ENCODE measurements at regions not wholly inside any gene's neighbourhood (a gene's known extent, or its start where the extent isn't known, plus 50 kb on each side); places are given as distances from the start of the nearest gene placed in this dataset.

- DNase-seq: no peak
- Histone ChIP-seq H3K9me3 (peaks cover 0 to 5% of the 10 kb centered on the region in 2 donors), H3K4me3 (no peak overlapping the region), H3K4me1 (no peaks in the 10 kb centered on the region), H3K27me3 (no peaks in the 10 kb centered on the region), H3K36me3 (no peaks in the 10 kb centered on the region), H3K27ac (no peak overlapping the region)
- no peak for ATAC-seq
- intact Hi-C loops (cut with DNase I): no loop called here
- TF ChIP-seq CTCF (IDR thresholded peaks at IDR 0.05): no peak
Measured at GRCh38 chr3:105222568-105223093, 144.1 kb upstream of the ALCAM start.

- ATAC-seq: no peak
- Histone ChIP-seq H3K4me1 (no peaks in the 10 kb centered on the region), H3K27ac (no peak overlapping the region), H3K9me3 (peaks cover 0 to 7% of the 10 kb centered on the region in 2 donors), H3K4me3 (no peak overlapping the region), H3K36me3 (no peaks in the 10 kb centered on the region), H3K27me3 (no peaks in the 10 kb centered on the region)
- peak in 1 of 4 donors; percentile 17 for DNase-seq
- TF ChIP-seq CTCF (IDR thresholded peaks at IDR 0.05): no peak
- intact Hi-C loops (cut with DNase I): no loop called here
Measured at GRCh38 chr3:105223815-105224214, 142.9 kb upstream of the ALCAM start.

- no peak for TF ChIP-seq CTCF (IDR thresholded peaks at IDR 0.05)
- H3K27me3 ChIP-seq: no peaks in the 10 kb centered on the region
- H3K27ac ChIP-seq: no peak overlapping the region
- no peak overlapping the region for H3K4me3 ChIP-seq
- peaks cover 0 to 6% of the 10 kb centered on the region in 2 donors for H3K9me3 ChIP-seq
- intact Hi-C loops (cut with DNase I): no loop called here
- DNase-seq: no peak
- no peak for ATAC-seq
- H3K36me3 ChIP-seq: no peaks in the 10 kb centered on the region
- no peaks in the 10 kb centered on the region for H3K4me1 ChIP-seq
Measured at GRCh38 chr3:105228696-105229095, 138.0 kb upstream of the ALCAM start.

GRCh38 chr3:105232553-105232952 lies 134.2 kb upstream of the ALCAM start:
- Histone ChIP-seq H3K27ac (no peak overlapping the region), H3K36me3 (no peaks in the 10 kb centered on the region), H3K4me3 (no peak overlapping the region), H3K9me3 (peaks cover 0 to 6% of the 10 kb centered on the region in 2 donors), H3K4me1 (no peaks in the 10 kb centered on the region), H3K27me3 (no peaks in the 10 kb centered on the region)
- no peak for ATAC-seq
- no peak for DNase-seq
- intact Hi-C loops (cut with DNase I): no loop called here
- no peak for TF ChIP-seq CTCF (IDR thresholded peaks at IDR 0.05)

GRCh38 chr3:105233010-105233409 lies 133.7 kb upstream of the ALCAM start:
- no peak overlapping the region for H3K4me3 ChIP-seq
- no peak for TF ChIP-seq CTCF (IDR thresholded peaks at IDR 0.05)
- H3K27me3 ChIP-seq: no peaks in the 10 kb centered on the region
- ATAC-seq (no peak), DNase-seq (no peak)
- peaks cover 0 to 6% of the 10 kb centered on the region in 2 donors for H3K9me3 ChIP-seq
- intact Hi-C loops (cut with DNase I): no loop called here
- no peak overlapping the region for H3K27ac ChIP-seq
- no peaks in the 10 kb centered on the region for H3K36me3 ChIP-seq
- no peaks in the 10 kb centered on the region for H3K4me1 ChIP-seq

All from left lung (tissue), 4 donors.